ENCODE measurements at regions not wholly inside any gene's neighbourhood (a gene's known extent, or its start where the extent isn't known, plus 50 kb on each side); places are given as distances from the start of the nearest gene placed in this dataset.
"Not testable (repeated sequence)": the region's sequence is repeated elsewhere in the genome, so short reads cannot be mapped to it uniquely, and the experiment has no call there.

GRCh38 chr7:68250143-68250542 is 1253.5 kb downstream of the TYW1 start:
- Histone ChIP-seq H3K36me3 (ENCODE audit: control insufficient read depth, insufficient read depth, low read length) (no peaks in the 10 kb centered on the region), H2AK5ac (ENCODE audit: low read depth, low read length) (no peak overlapping the region), H3K27ac (ENCODE audit: insufficient read depth, low read length) (no peak overlapping the region), H3K18ac (ENCODE audit: low read depth, low read length) (no peak overlapping the region), H2BK5ac (ENCODE audit: low read depth, low read length, poor library complexity, severe bottlenecking) (no peak overlapping the region), H3K4me3 (ENCODE audit: insufficient read depth, low read depth, low read length) (no peak overlapping the region), H3K23ac (ENCODE audit: low read depth, low read length) (no peak overlapping the region), H2AK9ac (replicated peaks; ENCODE audit: low read depth, low read length, poor library complexity) (no peak overlapping the region), H3K56ac (ENCODE audit: extremely low read depth, insufficient read depth, low read length) (no peak overlapping the region), H3K27me3 (ENCODE audit: control insufficient read depth, insufficient read depth, low read length) (no peaks in the 10 kb centered on the region), H4K5ac (ENCODE audit: low read depth, low read length) (no peak overlapping the region), H4K8ac (ENCODE audit: low read depth in 2 of 2, low read length in 2 of 2) (no peak overlapping the region), H4K20me1 (ENCODE audit: insufficient read depth, low read length) (no peaks in the 10 kb centered on the region), H3K9me1 (ENCODE audit: insufficient read depth, low read length) (no peaks in the 10 kb centered on the region), H2BK20ac (ENCODE audit: low read depth, low read length) (no peak overlapping the region), H3K4me1 (ENCODE audit: control insufficient read depth, insufficient read depth, low read length) (no peaks in the 10 kb centered on the region), H3K79me1 (ENCODE audit: low read depth in 1 of 2, low read length in 2 of 2) (no peaks in the 10 kb centered on the region), H3K9ac (ENCODE audit: low read depth, low read length) (no peak overlapping the region), H3K14ac (replicated peaks; ENCODE audit: low read depth, low read length) (no peak overlapping the region), H3K9me3 (ENCODE audit: control insufficient read depth, insufficient read depth, low read length) (peaks cover 18% of the 10 kb centered on the region), H3K4me2 (ENCODE audit: low read depth, low read length) (no peak overlapping the region), H2BK15ac (ENCODE audit: low read depth, low read length) (no peak overlapping the region), H2AFZ (replicated peaks; ENCODE audit: low read length, poor library complexity) (no peak overlapping the region), H2BK120ac (ENCODE audit: low read depth, low read length) (no peak overlapping the region), H4K91ac (ENCODE audit: insufficient read depth, low read depth, low read length) (no peak overlapping the region), H3K4ac (ENCODE audit: low read depth, low read length) (no peak overlapping the region)
- POLR2A ChIA-PET (ENCODE audit: unreplicated experiment), result no interaction called here
- in situ Hi-C loops (cut with MboI; ENCODE audit: low sequenced_read_pairs) (no loop called here), dilution Hi-C loops (cut with HindIII; ENCODE audit: low sequenced_read_pairs, unreplicated experiment) (no loop called here), intact Hi-C loops (cut with micrococcal nuclease) (no loop called here)
- no peak for DNase-seq
- no TSS peak for BruUV-seq (replicated peaks)
- CTCF ChIA-PET, result no interaction called here
- TF ChIP-seq FOS (IDR thresholded peaks at IDR 0.05; ENCODE audit: low read depth, low read length) (no peak), BHLHE40 (IDR thresholded peaks at IDR 0.05; ENCODE audit: low read depth, low read length) (no peak)
- TF ChIP-seq, protein P1, sequence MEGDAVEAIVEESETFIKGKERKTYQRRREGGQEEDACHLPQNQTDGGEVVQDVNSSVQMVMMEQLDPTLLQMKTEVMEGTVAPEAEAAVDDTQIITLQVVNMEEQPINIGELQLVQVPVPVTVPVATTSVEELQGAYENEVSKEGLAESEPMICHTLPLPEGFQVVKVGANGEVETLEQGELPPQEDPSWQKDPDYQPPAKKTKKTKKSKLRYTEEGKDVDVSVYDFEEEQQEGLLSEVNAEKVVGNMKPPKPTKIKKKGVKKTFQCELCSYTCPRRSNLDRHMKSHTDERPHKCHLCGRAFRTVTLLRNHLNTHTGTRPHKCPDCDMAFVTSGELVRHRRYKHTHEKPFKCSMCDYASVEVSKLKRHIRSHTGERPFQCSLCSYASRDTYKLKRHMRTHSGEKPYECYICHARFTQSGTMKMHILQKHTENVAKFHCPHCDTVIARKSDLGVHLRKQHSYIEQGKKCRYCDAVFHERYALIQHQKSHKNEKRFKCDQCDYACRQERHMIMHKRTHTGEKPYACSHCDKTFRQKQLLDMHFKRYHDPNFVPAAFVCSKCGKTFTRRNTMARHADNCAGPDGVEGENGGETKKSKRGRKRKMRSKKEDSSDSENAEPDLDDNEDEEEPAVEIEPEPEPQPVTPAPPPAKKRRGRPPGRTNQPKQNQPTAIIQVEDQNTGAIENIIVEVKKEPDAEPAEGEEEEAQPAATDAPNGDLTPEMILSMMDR (conservative IDR thresholded peaks at IDR 0.05; ENCODE audit: low read depth, low read length), result no peak
- ATAC-seq (ENCODE audit: low read depth), result no peak
- no CpG with 5 or more reads among the region's 4 CpGs for WGBS, 2 experiments (ENCODE audit: extremely low coverage in 2 of 2, insufficient read length in 1 of 2)

DNA sequence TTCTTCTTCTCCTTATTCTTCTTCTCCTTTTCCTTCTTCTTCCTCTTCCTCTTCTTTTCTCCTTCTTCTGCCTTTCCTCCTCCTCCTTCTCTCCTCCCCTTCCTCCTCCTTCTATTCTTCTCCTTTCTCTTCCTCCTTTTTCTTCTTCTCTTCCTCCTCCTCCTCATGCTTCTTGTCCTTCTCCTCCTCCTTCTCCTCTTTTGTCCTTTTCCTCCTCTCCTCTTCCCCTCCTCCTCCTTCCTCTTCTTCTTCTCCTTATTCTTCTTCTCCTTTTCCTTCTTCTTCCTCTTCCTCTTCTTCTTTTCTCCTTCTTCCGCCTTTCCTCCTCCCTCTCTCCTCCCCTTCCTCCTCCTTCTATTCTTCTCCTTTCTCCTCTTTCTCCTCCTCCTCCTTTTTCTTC is 1258.2 kb downstream of the TYW1 start:
- intact Hi-C loops (cut with micrococcal nuclease); BruUV-seq (replicated peaks); H3K4ac ChIP-seq (ENCODE audit: low read depth, low read length); ATAC-seq (ENCODE audit: low read depth); CTCF ChIA-PET; H3K9me1 ChIP-seq (ENCODE audit: insufficient read depth, low read length); H4K8ac ChIP-seq (ENCODE audit: low read depth in 2 of 2, low read length in 2 of 2); H3K4me3 ChIP-seq (ENCODE audit: insufficient read depth, low read depth, low read length); H2AK5ac ChIP-seq (ENCODE audit: low read depth, low read length); H2AK9ac ChIP-seq (replicated peaks; ENCODE audit: low read depth, low read length, poor library complexity); H2AFZ ChIP-seq (replicated peaks; ENCODE audit: low read length, poor library complexity); dilution Hi-C loops (cut with HindIII; ENCODE audit: low sequenced_read_pairs, unreplicated experiment); H2BK15ac ChIP-seq (ENCODE audit: low read depth, low read length); H2BK5ac ChIP-seq (ENCODE audit: low read depth, low read length, poor library complexity, severe bottlenecking); DNase-seq; H3K27me3 ChIP-seq (ENCODE audit: control insufficient read depth, insufficient read depth, low read length); H3K14ac ChIP-seq (replicated peaks; ENCODE audit: low read depth, low read length); H3K27ac ChIP-seq (ENCODE audit: insufficient read depth, low read length); H3K4me2 ChIP-seq (ENCODE audit: low read depth, low read length); H3K9ac ChIP-seq (ENCODE audit: low read depth, low read length); POLR2A ChIA-PET (ENCODE audit: unreplicated experiment); H4K5ac ChIP-seq (ENCODE audit: low read depth, low read length); in situ Hi-C loops (cut with MboI; ENCODE audit: low sequenced_read_pairs); H3K36me3 ChIP-seq (ENCODE audit: control insufficient read depth, insufficient read depth, low read length); H2BK20ac ChIP-seq (ENCODE audit: low read depth, low read length); H3K18ac ChIP-seq (ENCODE audit: low read depth, low read length); H4K20me1 ChIP-seq (ENCODE audit: insufficient read depth, low read length); H3K23ac ChIP-seq (ENCODE audit: low read depth, low read length); H2BK120ac ChIP-seq (ENCODE audit: low read depth, low read length); H3K56ac ChIP-seq (ENCODE audit: extremely low read depth, insufficient read depth, low read length); H3K79me1 ChIP-seq (ENCODE audit: low read depth in 1 of 2, low read length in 2 of 2); H3K4me1 ChIP-seq (ENCODE audit: control insufficient read depth, insufficient read depth, low read length); H4K91ac ChIP-seq (ENCODE audit: insufficient read depth, low read depth, low read length): not testable (repeated sequence)
- peaks cover 18% of the 10 kb centered on the region for H3K9me3 ChIP-seq (ENCODE audit: control insufficient read depth, insufficient read depth, low read length)
- WGBS, 2 experiments (ENCODE audit: extremely low coverage in 2 of 2, insufficient read length in 1 of 2), result 58% methylated on average over 1 of the region's 1 CpG; no CpG with 5 or more reads in 1 of the 2 experiments

Data from IMR-90 (cell line).